Panc1 (cell line): ENCODE measurements at regions not wholly inside any gene's neighbourhood (a gene's known extent, or its start where the extent isn't known, plus 50 kb on each side); places are given as distances from the start of the nearest gene placed in this dataset.

Source experiments
- CTCF ChIP-seq: fragments of 450-650 bp; IDR thresholded peaks from 2 replicates; pipeline ENCODE4 v1.5.1; 2017; ENCODE audit warnings: mild to moderate bottlenecking
- POLR2AphosphoS5 ChIP-seq: IDR thresholded peaks from 2 replicates; pipeline ENCODE4 v1.6.1; 2012; ENCODE audit warnings: mild to moderate bottlenecking, low read depth, low read length, moderate library complexity
- REST ChIP-seq, 2 experiments: IDR thresholded peaks; 2 replicates each; pipeline ENCODE4 v1.6.1; 2011 to 2012; ENCODE audit warnings: low read depth in 2 of 2, control low read depth in 1 of 2, low read length in 1 of 2, mild to moderate bottlenecking in 1 of 2, moderate library complexity in 1 of 2; ENCODE audit not compliant: insufficient read depth in 1 of 2

- TF ChIP-seq REST (IDR thresholded peaks at IDR 0.05; ENCODE audit: insufficient read depth in 1 of 2, low read depth in 2 of 2, low read length in 1 of 2) (no peak), CTCF (no peak), POLR2AphosphoS5 (no peak)
Observed at GRCh38 chr9:97766092-97766491, 69.0 kb upstream of the XPA start.
